ENCODE measurements at regions not wholly inside any gene's neighbourhood (a gene's known extent, or its start where the extent isn't known, plus 50 kb on each side); places are given as distances from the start of the nearest gene placed in this dataset.

DNA sequence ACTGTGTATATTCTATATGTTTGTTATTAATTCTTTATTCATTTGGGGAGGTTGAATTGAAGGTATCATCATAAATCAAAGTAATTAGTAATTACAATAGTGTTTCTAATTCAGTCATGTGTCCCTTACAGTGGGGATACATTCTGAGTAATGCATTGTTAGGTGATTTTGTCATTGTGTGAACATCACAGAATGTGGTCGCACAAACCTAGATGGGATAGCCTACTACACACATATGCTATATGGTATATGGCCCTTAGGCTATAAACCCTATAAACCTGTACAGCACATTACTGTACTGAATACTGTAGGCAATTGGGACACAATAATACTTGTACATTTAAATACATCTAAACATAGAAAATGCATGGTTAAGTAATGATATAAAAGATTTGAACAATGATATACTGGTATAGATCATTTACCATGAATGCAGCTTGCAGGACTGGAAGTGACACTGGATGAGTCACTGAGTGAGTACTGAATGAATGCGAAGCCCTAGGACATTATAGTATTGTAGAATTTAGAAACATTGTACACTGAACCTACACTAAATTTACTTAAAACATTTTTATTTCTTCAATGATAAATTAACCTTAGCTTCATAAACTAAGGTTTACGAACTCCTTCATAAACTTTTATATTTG, 936.2 kb upstream of the CHORDC1 start:
- no peak overlapping the region for H3K4me3 ChIP-seq (ENCODE audit: low read depth, low read length)
- TF ChIP-seq, protein P1, sequence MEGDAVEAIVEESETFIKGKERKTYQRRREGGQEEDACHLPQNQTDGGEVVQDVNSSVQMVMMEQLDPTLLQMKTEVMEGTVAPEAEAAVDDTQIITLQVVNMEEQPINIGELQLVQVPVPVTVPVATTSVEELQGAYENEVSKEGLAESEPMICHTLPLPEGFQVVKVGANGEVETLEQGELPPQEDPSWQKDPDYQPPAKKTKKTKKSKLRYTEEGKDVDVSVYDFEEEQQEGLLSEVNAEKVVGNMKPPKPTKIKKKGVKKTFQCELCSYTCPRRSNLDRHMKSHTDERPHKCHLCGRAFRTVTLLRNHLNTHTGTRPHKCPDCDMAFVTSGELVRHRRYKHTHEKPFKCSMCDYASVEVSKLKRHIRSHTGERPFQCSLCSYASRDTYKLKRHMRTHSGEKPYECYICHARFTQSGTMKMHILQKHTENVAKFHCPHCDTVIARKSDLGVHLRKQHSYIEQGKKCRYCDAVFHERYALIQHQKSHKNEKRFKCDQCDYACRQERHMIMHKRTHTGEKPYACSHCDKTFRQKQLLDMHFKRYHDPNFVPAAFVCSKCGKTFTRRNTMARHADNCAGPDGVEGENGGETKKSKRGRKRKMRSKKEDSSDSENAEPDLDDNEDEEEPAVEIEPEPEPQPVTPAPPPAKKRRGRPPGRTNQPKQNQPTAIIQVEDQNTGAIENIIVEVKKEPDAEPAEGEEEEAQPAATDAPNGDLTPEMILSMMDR (conservative IDR thresholded peaks at IDR 0.05; ENCODE audit: low read depth, low read length), result no peak
- peak; percentile 25 for DNase-seq (ENCODE audit: low read depth)

DNA sequence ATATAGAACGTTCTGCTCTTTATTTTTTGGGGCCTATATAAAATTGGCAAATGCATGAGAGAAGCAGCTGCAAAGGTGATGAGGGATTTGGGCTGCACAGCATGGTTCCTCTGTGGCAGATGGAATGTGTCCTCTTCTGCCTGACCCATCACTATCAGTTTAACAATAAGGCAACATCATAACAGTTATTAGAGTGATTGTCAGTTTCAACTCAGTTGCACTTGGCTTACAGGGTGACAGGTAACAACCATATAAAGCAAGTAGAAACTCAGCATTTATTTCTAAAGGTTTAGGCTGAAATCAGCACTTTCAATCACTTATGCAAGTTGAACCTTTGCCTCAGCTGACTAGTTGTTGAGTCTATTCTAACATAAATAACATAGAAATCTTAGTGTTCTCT, 935.4 kb upstream of the CHORDC1 start:
- H3K4me3 ChIP-seq (ENCODE audit: low read depth, low read length), result no peak overlapping the region
- TF ChIP-seq, protein P1 (conservative IDR thresholded peaks at IDR 0.05; ENCODE audit: low read depth, low read length), result no peak
- DNase-seq (ENCODE audit: low read depth), result no peak

DNA sequence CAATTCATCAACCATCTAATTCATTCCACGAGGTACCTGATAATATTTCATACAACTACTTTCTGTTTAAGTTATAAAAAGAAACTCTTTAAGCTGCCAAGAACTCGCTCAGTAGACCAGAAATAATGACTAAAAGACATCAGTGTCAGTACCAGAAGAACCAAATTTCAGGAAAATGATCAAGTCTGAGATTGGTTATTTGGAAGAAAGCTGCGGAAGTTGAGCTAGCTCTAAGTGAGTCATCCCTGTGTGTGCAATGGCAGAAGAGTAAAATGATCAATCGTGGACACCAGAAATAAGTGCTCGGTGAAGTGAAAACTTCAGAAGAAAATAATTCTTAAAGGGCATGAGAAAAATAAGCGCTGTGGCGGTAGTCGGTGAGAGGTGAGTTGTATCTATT, 933.2 kb upstream of the CHORDC1 start:
- no peak for DNase-seq (ENCODE audit: low read depth)
- TF ChIP-seq, protein P1 (conservative IDR thresholded peaks at IDR 0.05; ENCODE audit: low read depth, low read length), result no peak

DNA sequence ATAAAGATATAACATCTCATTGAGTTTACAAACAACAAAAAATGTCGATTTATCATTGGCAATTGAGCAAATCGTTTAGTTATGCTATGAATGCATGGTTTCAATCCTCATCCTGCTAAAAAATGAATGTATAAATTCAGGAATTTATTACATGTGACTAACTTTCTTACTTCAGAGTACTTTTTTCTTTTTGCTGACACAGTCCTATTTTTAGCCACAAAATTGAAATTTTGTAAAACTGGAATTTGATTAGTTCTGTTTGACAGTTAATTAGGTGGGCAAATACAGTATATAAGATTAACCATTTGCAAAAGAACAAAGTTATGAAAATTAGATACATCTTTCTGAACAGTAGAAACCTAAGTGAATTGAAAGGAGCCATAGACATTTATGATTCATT, 925.0 kb upstream of the CHORDC1 start:
- DNase-seq (ENCODE audit: low read depth), result no peak
- TF ChIP-seq, protein P1 (conservative IDR thresholded peaks at IDR 0.05; ENCODE audit: low read depth, low read length), result no peak
- no peak overlapping the region for H3K4me3 ChIP-seq (ENCODE audit: low read depth, low read length)

More for the DNA sequence above, 933.2 kb upstream of the CHORDC1 start:
- no peak overlapping the region for H3K4me3 ChIP-seq (ENCODE audit: low read depth, low read length)

DNA sequence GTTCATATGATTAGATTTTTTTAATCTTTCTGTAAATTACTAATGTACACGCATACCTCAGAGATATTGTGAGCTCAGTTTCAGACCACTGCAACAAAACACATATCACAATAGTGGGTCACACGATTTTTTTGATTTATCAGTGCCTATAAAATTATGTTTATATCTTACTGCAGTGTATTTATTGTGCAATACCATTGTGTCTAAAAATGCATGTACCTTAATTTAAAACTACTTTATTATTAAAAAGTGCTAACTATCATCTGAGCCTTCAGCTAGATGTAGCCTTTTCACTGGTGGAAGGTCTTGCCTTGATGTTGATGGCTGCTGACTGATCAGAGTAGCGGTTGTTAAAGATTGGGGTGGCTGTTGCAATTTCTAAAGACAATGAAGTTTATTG, 918.8 kb upstream of the CHORDC1 start:
- DNase-seq (ENCODE audit: low read depth), result no peak
- TF ChIP-seq, protein P1 (conservative IDR thresholded peaks at IDR 0.05; ENCODE audit: low read depth, low read length), result no peak
- no peak overlapping the region for H3K4me3 ChIP-seq (ENCODE audit: low read depth, low read length)

DNA sequence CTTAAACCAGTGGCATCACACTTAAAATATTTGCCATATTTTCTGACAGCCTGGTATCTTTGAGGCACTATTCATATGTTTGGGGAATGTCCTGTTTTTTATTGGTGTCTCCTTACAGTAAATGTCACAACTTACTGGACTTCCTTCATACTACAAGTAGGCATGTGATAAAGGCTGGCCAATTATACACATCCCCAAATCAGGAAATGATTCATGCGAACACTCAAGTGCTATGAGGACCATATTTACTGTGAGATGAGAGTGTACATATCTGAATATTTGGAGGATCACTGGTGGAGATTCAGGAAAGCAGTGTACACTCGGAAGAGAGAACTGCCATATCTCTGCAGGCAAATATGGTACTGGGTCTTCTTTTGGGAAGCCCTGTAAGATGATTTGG, 913.8 kb upstream of the CHORDC1 start:
- DNase-seq (ENCODE audit: low read depth), result no peak
- TF ChIP-seq, protein P1 (conservative IDR thresholded peaks at IDR 0.05; ENCODE audit: low read depth, low read length), result no peak
- no peak overlapping the region for H3K4me3 ChIP-seq (ENCODE audit: low read depth, low read length)

DNA sequence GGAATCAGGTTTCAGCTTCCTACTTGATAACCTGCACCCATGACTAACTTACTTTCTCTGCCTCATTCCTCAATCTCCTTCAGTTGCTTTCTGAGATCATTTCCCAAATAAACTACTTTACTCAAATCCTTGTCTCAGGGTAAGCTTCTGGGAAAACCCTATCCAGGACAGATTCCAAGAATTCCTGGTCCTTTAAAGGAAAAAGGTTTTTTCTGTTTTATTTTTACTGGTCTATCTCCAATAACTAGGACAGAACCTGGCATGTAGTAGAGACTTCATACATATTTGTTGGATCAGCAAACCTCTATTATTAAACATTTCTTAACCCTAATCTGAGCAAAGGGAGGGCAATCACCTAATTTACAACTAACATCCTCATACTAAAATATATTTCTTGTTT, 910.5 kb upstream of the CHORDC1 start:
- H3K4me3 ChIP-seq (ENCODE audit: low read depth, low read length), result no peak overlapping the region
- TF ChIP-seq, protein P1 (conservative IDR thresholded peaks at IDR 0.05; ENCODE audit: low read depth, low read length), result no peak
- DNase-seq (ENCODE audit: low read depth), result peak; percentile 6
